Panc1 (cell line): ENCODE measurements at regions not wholly inside any gene's neighbourhood (a gene's known extent, or its start where the extent isn't known, plus 50 kb on each side); places are given as distances from the start of the nearest gene placed in this dataset.

ENCODE experiments used
- CTCF ChIP-seq: fragments of 450-650 bp; IDR thresholded peaks from 2 replicates; pipeline ENCODE4 v1.5.1; 2017; ENCODE audit warnings: mild to moderate bottlenecking
- POLR2AphosphoS5 ChIP-seq: IDR thresholded peaks from 2 replicates; pipeline ENCODE4 v1.6.1; 2012; ENCODE audit warnings: mild to moderate bottlenecking, low read depth, low read length, moderate library complexity
- SIN3A ChIP-seq: IDR thresholded peaks from 2 replicates; pipeline ENCODE4 v1.6.1; 2012; ENCODE audit warnings: low read depth, mild to moderate bottlenecking, low read length, moderate library complexity, borderline replicate concordance; ENCODE audit not compliant: insufficient read depth
- TCF7L2 ChIP-seq: IDR thresholded peaks from 2 replicates; pipeline ENCODE4 v1.6.1; 2011; ENCODE audit warnings: mild to moderate bottlenecking, low read depth, low read length, inconsistent platforms
- TF ChIP-seq, protein P1 (sequence below), 2 experiments: IDR thresholded peaks; 2 replicates each; pipeline ENCODE4 v1.6.1; 2011 to 2012; ENCODE audit warnings: low read depth in 2 of 2, control low read depth in 1 of 2, low read length in 1 of 2, mild to moderate bottlenecking in 1 of 2, moderate library complexity in 1 of 2; ENCODE audit not compliant: insufficient read depth in 1 of 2

- TF ChIP-seq CTCF: no peak
- TF ChIP-seq, protein P1, sequence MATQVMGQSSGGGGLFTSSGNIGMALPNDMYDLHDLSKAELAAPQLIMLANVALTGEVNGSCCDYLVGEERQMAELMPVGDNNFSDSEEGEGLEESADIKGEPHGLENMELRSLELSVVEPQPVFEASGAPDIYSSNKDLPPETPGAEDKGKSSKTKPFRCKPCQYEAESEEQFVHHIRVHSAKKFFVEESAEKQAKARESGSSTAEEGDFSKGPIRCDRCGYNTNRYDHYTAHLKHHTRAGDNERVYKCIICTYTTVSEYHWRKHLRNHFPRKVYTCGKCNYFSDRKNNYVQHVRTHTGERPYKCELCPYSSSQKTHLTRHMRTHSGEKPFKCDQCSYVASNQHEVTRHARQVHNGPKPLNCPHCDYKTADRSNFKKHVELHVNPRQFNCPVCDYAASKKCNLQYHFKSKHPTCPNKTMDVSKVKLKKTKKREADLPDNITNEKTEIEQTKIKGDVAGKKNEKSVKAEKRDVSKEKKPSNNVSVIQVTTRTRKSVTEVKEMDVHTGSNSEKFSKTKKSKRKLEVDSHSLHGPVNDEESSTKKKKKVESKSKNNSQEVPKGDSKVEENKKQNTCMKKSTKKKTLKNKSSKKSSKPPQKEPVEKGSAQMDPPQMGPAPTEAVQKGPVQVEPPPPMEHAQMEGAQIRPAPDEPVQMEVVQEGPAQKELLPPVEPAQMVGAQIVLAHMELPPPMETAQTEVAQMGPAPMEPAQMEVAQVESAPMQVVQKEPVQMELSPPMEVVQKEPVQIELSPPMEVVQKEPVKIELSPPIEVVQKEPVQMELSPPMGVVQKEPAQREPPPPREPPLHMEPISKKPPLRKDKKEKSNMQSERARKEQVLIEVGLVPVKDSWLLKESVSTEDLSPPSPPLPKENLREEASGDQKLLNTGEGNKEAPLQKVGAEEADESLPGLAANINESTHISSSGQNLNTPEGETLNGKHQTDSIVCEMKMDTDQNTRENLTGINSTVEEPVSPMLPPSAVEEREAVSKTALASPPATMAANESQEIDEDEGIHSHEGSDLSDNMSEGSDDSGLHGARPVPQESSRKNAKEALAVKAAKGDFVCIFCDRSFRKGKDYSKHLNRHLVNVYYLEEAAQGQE (IDR thresholded peaks at IDR 0.05; ENCODE audit: insufficient read depth in 1 of 2, low read depth in 2 of 2, low read length in 1 of 2): no peak
- TF ChIP-seq SIN3A: no peak
- TF ChIP-seq POLR2AphosphoS5: no peak
- no peak for TF ChIP-seq TCF7L2
These were observed 362.0 kb downstream of the CBLL2 start for GRCh38 chrX:22634751-22635150.
